IPS-NIHi7 (cell line): ENCODE measurements at regions not wholly inside any gene's neighbourhood (a gene's known extent, or its start where the extent isn't known, plus 50 kb on each side); places are given as distances from the start of the nearest gene placed in this dataset.
A peak's percentile ranks its signal among the peaks of the same experiment; 100 is the strongest.

ENCODE experiments used
- DNase-seq: peaks from one replicate; pipeline ENCODE4 v3.0.0; 2012; ENCODE audit warnings: mixed read lengths; ENCODE audit errors: extremely low spot score

GRCh38 chr15:25504307-25504706 is 65.5 kb upstream of the UBE3A start:
- DNase-seq = no peak

DNA sequence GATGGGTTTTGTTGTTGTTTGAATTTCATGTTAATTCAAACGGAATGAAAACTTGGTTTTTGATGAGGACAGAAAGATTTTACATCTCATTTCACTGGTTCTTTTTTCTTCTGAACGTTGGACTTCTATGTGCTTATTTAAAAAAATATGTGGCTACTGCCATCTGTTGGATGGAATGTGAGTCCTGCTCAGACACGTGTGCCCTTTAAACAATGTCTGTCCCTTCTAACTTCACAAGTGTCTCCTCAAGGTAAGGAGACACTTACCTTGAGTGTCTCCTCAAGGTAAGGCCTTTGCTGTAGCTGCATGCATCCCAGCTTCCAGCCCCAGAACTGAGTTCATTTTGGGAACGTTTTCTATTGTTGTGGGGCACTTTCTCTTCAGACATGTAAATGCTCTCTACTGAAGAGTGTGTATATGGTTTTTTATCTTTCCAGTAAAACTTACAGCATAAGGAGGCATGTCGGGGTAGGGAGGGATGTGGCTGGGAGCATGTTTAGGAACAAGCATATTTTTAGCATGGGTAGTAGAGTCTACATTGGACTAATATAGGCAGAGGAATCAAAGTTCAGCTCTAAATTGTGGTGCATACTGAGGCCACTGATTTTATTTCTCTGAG is 63.1 kb upstream of the UBE3A start:
- peak; percentile 41 for DNase-seq

GRCh38 chr15:25498835-25499234 is 60.0 kb upstream of the UBE3A start:
- no peak for DNase-seq

DNA sequence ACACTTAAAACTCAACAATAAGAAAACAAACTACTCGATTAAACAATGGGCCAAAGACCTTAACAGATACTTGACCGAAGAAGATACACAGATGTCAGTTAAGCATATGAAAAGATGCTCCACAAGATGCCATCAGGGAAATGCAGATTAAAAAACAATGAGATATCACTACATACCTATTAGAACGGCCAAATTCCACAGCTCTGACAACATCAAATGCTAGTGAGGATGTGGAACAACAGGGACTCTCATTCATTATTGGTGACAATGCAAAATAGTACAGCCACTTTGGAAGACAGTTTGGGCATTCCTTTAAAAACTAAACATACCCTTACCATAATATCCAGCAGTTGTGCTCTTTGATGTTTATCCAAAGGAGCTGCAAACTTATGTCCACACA is 59.1 kb upstream of the UBE3A start:
- no peak for DNase-seq

- DNase-seq = no peak
Measured at GRCh38 chr15:25493823-25494526, 55.2 kb upstream of the UBE3A start.

GRCh38 chr15:25492315-25492714 is 53.5 kb upstream of the UBE3A start:
- DNase-seq = no peak
